ENCODE measurements at regions not wholly inside any gene's neighbourhood (a gene's known extent, or its start where the extent isn't known, plus 50 kb on each side); places are given as distances from the start of the nearest gene placed in this dataset.

- no peak overlapping the region for H3K4me3 ChIP-seq (ENCODE audit: low read depth, low read length)
- TF ChIP-seq CTCF (IDR thresholded peaks at IDR 0.05; ENCODE audit: borderline replicate concordance, insufficient read depth, low read depth, low read length): no peak
Observed at GRCh38 chr6:71592643-71593042, 293.7 kb upstream of the RIMS1 start.

- TF ChIP-seq CTCF (IDR thresholded peaks at IDR 0.05; ENCODE audit: borderline replicate concordance, insufficient read depth, low read depth, low read length): no peak
- no peak overlapping the region for H3K4me3 ChIP-seq (ENCODE audit: low read depth, low read length)
Observed at GRCh38 chr6:71599359-71599758, 287.0 kb upstream of the RIMS1 start.

- no peak for TF ChIP-seq CTCF (IDR thresholded peaks at IDR 0.05; ENCODE audit: borderline replicate concordance, insufficient read depth, low read depth, low read length)
- no peak overlapping the region for H3K4me3 ChIP-seq (ENCODE audit: low read depth, low read length)
Observed at GRCh38 chr6:71602385-71603007, 283.9 kb upstream of the RIMS1 start.

- TF ChIP-seq CTCF (IDR thresholded peaks at IDR 0.05; ENCODE audit: borderline replicate concordance, insufficient read depth, low read depth, low read length): no peak
- H3K4me3 ChIP-seq (ENCODE audit: low read depth, low read length): no peak overlapping the region
Observed at GRCh38 chr6:71603021-71603420, 283.3 kb upstream of the RIMS1 start.

- no peak overlapping the region for H3K4me3 ChIP-seq (ENCODE audit: low read depth, low read length)
- TF ChIP-seq CTCF (IDR thresholded peaks at IDR 0.05; ENCODE audit: borderline replicate concordance, insufficient read depth, low read depth, low read length): no peak
Observed at GRCh38 chr6:71608646-71609045, 277.7 kb upstream of the RIMS1 start.

- H3K4me3 ChIP-seq (ENCODE audit: low read depth, low read length): no peak overlapping the region
- TF ChIP-seq CTCF (IDR thresholded peaks at IDR 0.05; ENCODE audit: borderline replicate concordance, insufficient read depth, low read depth, low read length): no peak
Observed at GRCh38 chr6:71619836-71620235, 266.5 kb upstream of the RIMS1 start.

- TF ChIP-seq CTCF (IDR thresholded peaks at IDR 0.05; ENCODE audit: borderline replicate concordance, insufficient read depth, low read depth, low read length): peak; percentile 15; the same call in 1 of the 2 replicates
- H3K4me3 ChIP-seq (ENCODE audit: low read depth, low read length): no peak overlapping the region
Observed at GRCh38 chr6:71621918-71622519, 264.3 kb upstream of the RIMS1 start.

All from GM12875 (cell line).